Ishikawa (cell line): ENCODE measurements at regions not wholly inside any gene's neighbourhood (a gene's known extent, or its start where the extent isn't known, plus 50 kb on each side); places are given as distances from the start of the nearest gene placed in this dataset.

Experiments
- CEBPB ChIP-seq: IDR thresholded peaks from 2 replicates; pipeline ENCODE4 v1.6.1; 2012
- CREB1 ChIP-seq: IDR thresholded peaks from 2 replicates; pipeline ENCODE4 v1.6.1; 2012; ENCODE audit warnings: low read depth
- EGR1 ChIP-seq: IDR thresholded peaks from 2 replicates; pipeline ENCODE4 v1.6.1; 2012
- EP300 ChIP-seq: IDR thresholded peaks from 2 replicates; pipeline ENCODE4 v1.6.1; 2012; ENCODE audit warnings: borderline replicate concordance
- FOXM1 ChIP-seq: IDR thresholded peaks from 2 replicates; pipeline ENCODE4 v1.6.1; 2012; ENCODE audit warnings: low read depth, borderline replicate concordance
- NFIC ChIP-seq: IDR thresholded peaks from 2 replicates; pipeline ENCODE4 v1.6.1; 2012
- RAD21 ChIP-seq: IDR thresholded peaks from 2 replicates; pipeline ENCODE4 v1.6.1; 2012; ENCODE audit warnings: low read depth
- TAF1 ChIP-seq: IDR thresholded peaks from 2 replicates; pipeline ENCODE4 v1.6.1; 2012; ENCODE audit warnings: low read depth, mild to moderate bottlenecking
- TCF12 ChIP-seq: IDR thresholded peaks from 2 replicates; pipeline ENCODE4 v1.6.1; 2012; ENCODE audit warnings: low read depth
- TEAD4 ChIP-seq: IDR thresholded peaks from 2 replicates; pipeline ENCODE4 v1.6.1; 2012
- YY1 ChIP-seq: IDR thresholded peaks from 2 replicates; pipeline ENCODE4 v1.6.1; 2012; ENCODE audit warnings: low read depth
- ZBTB7A ChIP-seq: IDR thresholded peaks from 2 replicates; pipeline ENCODE4 v1.6.1; 2012; ENCODE audit warnings: low read depth
- TF ChIP-seq, protein P1 (sequence below): IDR thresholded peaks from 2 replicates; pipeline ENCODE4 v1.6.1; 2012
- TF ChIP-seq, protein P2 (sequence below): IDR thresholded peaks from 2 replicates; pipeline ENCODE4 v1.6.1; 2012; ENCODE audit warnings: low read depth, mild to moderate bottlenecking
- TF ChIP-seq, protein P3 (sequence below): IDR thresholded peaks from 2 replicates; pipeline ENCODE4 v1.6.1; 2012

- TF ChIP-seq EGR1: no peak
- TF ChIP-seq, protein P1, sequence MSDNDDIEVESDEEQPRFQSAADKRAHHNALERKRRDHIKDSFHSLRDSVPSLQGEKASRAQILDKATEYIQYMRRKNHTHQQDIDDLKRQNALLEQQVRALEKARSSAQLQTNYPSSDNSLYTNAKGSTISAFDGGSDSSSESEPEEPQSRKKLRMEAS: no peak
- no peak for TF ChIP-seq TAF1
- TF ChIP-seq TEAD4: no peak
- TF ChIP-seq NFIC: no peak
- no peak for TF ChIP-seq RAD21
- no peak for TF ChIP-seq YY1
- TF ChIP-seq, protein P2, sequence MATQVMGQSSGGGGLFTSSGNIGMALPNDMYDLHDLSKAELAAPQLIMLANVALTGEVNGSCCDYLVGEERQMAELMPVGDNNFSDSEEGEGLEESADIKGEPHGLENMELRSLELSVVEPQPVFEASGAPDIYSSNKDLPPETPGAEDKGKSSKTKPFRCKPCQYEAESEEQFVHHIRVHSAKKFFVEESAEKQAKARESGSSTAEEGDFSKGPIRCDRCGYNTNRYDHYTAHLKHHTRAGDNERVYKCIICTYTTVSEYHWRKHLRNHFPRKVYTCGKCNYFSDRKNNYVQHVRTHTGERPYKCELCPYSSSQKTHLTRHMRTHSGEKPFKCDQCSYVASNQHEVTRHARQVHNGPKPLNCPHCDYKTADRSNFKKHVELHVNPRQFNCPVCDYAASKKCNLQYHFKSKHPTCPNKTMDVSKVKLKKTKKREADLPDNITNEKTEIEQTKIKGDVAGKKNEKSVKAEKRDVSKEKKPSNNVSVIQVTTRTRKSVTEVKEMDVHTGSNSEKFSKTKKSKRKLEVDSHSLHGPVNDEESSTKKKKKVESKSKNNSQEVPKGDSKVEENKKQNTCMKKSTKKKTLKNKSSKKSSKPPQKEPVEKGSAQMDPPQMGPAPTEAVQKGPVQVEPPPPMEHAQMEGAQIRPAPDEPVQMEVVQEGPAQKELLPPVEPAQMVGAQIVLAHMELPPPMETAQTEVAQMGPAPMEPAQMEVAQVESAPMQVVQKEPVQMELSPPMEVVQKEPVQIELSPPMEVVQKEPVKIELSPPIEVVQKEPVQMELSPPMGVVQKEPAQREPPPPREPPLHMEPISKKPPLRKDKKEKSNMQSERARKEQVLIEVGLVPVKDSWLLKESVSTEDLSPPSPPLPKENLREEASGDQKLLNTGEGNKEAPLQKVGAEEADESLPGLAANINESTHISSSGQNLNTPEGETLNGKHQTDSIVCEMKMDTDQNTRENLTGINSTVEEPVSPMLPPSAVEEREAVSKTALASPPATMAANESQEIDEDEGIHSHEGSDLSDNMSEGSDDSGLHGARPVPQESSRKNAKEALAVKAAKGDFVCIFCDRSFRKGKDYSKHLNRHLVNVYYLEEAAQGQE: no peak
- TF ChIP-seq CEBPB: no peak
- TF ChIP-seq FOXM1: no peak
- TF ChIP-seq ZBTB7A: no peak
- TF ChIP-seq CREB1: no peak
- TF ChIP-seq TCF12: no peak
- TF ChIP-seq, protein P3, sequence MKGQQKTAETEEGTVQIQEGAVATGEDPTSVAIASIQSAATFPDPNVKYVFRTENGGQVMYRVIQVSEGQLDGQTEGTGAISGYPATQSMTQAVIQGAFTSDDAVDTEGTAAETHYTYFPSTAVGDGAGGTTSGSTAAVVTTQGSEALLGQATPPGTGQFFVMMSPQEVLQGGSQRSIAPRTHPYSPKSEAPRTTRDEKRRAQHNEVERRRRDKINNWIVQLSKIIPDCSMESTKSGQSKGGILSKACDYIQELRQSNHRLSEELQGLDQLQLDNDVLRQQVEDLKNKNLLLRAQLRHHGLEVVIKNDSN: no peak
- no peak for TF ChIP-seq EP300
Observed at GRCh38 chr13:76638181-76638580, 248.0 kb downstream of the KCTD12 start.

DNA sequence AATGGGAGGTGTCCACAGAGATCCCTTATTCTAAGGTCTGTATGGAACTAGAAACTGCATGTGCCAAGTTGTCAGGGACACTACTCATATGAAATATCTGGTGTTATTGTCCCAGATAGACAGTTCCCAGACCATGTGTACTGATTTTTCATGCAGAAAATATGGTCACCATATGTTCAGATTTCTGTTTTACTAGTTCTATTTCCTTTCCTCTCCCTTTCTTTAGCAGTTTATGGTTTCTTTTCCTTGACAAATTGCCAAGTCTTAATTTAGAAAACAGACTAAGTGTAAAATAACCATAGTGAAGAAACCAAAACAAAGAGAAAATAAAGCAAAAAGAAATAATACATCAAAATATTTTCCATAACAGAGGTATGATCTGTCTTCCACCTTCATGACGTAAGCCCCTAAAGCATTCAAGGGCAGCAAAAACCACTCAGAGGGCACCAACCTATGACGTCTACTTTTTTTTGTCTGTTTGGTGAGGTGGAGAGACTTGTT lies 248.5 kb downstream of the KCTD12 start:
- no peak for TF ChIP-seq ZBTB7A
- TF ChIP-seq, protein P2: no peak
- TF ChIP-seq NFIC: no peak
- TF ChIP-seq TEAD4: no peak
- no peak for TF ChIP-seq CEBPB
- no peak for TF ChIP-seq TAF1
- TF ChIP-seq EP300: no peak
- no peak for TF ChIP-seq FOXM1
- no peak for TF ChIP-seq YY1
- TF ChIP-seq, protein P3: no peak

DNA sequence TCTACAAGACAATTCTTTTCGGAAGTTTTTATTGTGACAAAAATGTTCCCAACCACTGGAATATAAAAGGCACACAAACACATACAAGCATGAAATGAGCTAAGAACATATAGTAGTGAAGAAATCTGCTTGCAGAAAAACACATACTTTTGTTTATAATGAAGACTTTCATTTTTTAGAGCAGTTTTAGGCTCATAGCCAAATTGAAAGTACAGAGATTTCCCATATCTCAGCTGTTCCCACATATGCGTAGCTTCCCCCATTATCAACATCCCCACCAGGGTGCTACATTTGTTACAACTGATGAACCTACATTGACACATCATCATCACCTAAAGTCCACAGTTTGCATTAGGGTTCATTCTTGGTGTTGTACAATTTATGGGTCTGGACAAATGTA lies 249.4 kb downstream of the KCTD12 start:
- TF ChIP-seq, protein P1: no peak
- TF ChIP-seq EP300 (no peak), RAD21 (no peak), TAF1 (no peak), ZBTB7A (no peak)
- TF ChIP-seq, protein P3: no peak

GRCh38 chr13:76635232-76636230 lies 250.7 kb downstream of the KCTD12 start:
- TF ChIP-seq YY1 (no peak), NFIC (no peak), TCF12 (no peak), CREB1 (no peak), TAF1 (no peak), CEBPB (no peak), TEAD4 (no peak), ZBTB7A (no peak), RAD21 (no peak)
- TF ChIP-seq, protein P3: no peak
- TF ChIP-seq, protein P1: no peak
- TF ChIP-seq, protein P2: no peak
